ENCODE measurements at regions not wholly inside any gene's neighbourhood (a gene's known extent, or its start where the extent isn't known, plus 50 kb on each side); places are given as distances from the start of the nearest gene placed in this dataset.

GRCh38 chr3:168398371-168399025, 302.8 kb upstream of the GOLIM4 start (continued):
- TF ChIP-seq REST (IDR thresholded peaks at IDR 0.05; ENCODE audit: low read depth): no peak

GRCh38 chr3:168396861-168397260, 301.1 kb upstream of the GOLIM4 start:
- Histone ChIP-seq H3K79me2 (ENCODE audit: insufficient read depth, low read length) (no peaks in the 10 kb centered on the region), H3K36me3 (ENCODE audit: control insufficient read depth in 1 of 2, insufficient read depth in 2 of 2, low read length in 2 of 2) (no peaks in the 10 kb centered on the region), H3K9me2 (ENCODE audit: insufficient read depth) (no peaks in the 10 kb centered on the region), H3K4me1 (ENCODE audit: control insufficient read depth in 1 of 2, insufficient read depth in 2 of 2, low read length in 2 of 2) (no peaks in the 10 kb centered on the region), H4K20me1 (ENCODE audit: insufficient read depth) (no peaks in the 10 kb centered on the region), H3K9me3 (ENCODE audit: control insufficient read depth in 1 of 2, insufficient read depth in 1 of 2, low read depth in 1 of 2, low read length in 2 of 2) (no peaks in the 10 kb centered on the region), H3K4me3 (replicated peaks in 1 of 2; ENCODE audit: low read depth in 1 of 2, low read length in 2 of 2) (no peak overlapping the region), H2AFZ (ENCODE audit: low read depth, low read length, poor library complexity, severe bottlenecking) (no peak overlapping the region), H3K27me3 (ENCODE audit: insufficient read depth, low read length) (0 out of 2 replicates have a peak, but pooled peaks cover 16% of the 10 kb centered on the region), H3K9ac (ENCODE audit: low read length) (no peak overlapping the region), H3K4me2 (ENCODE audit: low read length) (no peak overlapping the region), H3K27ac (ENCODE audit: low read depth, low read length) (no peak overlapping the region)
- CTCF ChIA-PET: no interaction called here
- RAD21 ChIA-PET (ENCODE audit: low non-redundant PET in 1 of 2, low total read pairs in 2 of 2, uncharacterized antibody in 2 of 2, unreplicated experiment in 2 of 2): no interaction called here
- TF ChIP-seq YY1 (IDR thresholded peaks at IDR 0.05; ENCODE audit: extremely low read depth, insufficient replicate concordance, low read depth, low read length) (no peak), FOSL1 (IDR thresholded peaks at IDR 0.05; ENCODE audit: low read depth) (no peak), ZNF274 (IDR thresholded peaks at IDR 0.05; ENCODE audit: low read depth, low read length) (no peak)
- POLR2A ChIA-PET: no interaction called here
- ATAC-seq (no peak), DNase-seq (ENCODE audit: low read depth, low spot score) (no peak)
- no TSS peak for BruUV-seq (replicated peaks)
- intact Hi-C loops (cut with micrococcal nuclease): no loop called here
